ENCODE measurements at regions not wholly inside any gene's neighbourhood (a gene's known extent, or its start where the extent isn't known, plus 50 kb on each side); places are given as distances from the start of the nearest gene placed in this dataset.

GRCh38 chr16:86249631-86250030 lies 260.7 kb upstream of the FOXF1 start:
- DNase-seq, result no peak
- Histone ChIP-seq H3K27me3 (ENCODE audit: control insufficient read depth in 1 of 2, insufficient read depth in 2 of 2, low read length in 1 of 2) (no peaks in the 10 kb centered on the region), H3K4me1 (ENCODE audit: control insufficient read depth in 1 of 2, insufficient read depth in 2 of 2, low read length in 2 of 2) (no peaks in the 10 kb centered on the region), H3K9me3 (ENCODE audit: control insufficient read depth, low read length) (peaks cover 2% of the 10 kb centered on the region), H3K27ac (ENCODE audit: low read depth in 1 of 2, low read length in 2 of 2) (no peak overlapping the region), H3K4me3 (ENCODE audit: low read length in 2 of 2) (no peak overlapping the region), H3K36me3 (ENCODE audit: control insufficient read depth in 1 of 2, insufficient read depth in 2 of 2, low read length in 1 of 2) (no peaks in the 10 kb centered on the region)
- WGBS, 2 donors, result 84 to 85% methylated on average over 6 of the region's 6 CpGs
- intact Hi-C loops (cut with DNase I), result no loop called here
- ATAC-seq (ENCODE audit: low FRiP score), result no peak

GRCh38 chr16:86251682-86252081 lies 258.6 kb upstream of the FOXF1 start:
- no peak for DNase-seq
- Histone ChIP-seq H3K27me3 (ENCODE audit: control insufficient read depth in 1 of 2, insufficient read depth in 2 of 2, low read length in 1 of 2) (peaks cover 0 to 2% of the 10 kb centered on the region in 2 donors), H3K36me3 (ENCODE audit: control insufficient read depth in 1 of 2, insufficient read depth in 2 of 2, low read length in 1 of 2) (no peaks in the 10 kb centered on the region), H3K9me3 (ENCODE audit: control insufficient read depth, low read length) (peaks cover 7% of the 10 kb centered on the region), H3K4me3 (ENCODE audit: low read length in 2 of 2) (no peak overlapping the region), H3K4me1 (ENCODE audit: control insufficient read depth in 1 of 2, insufficient read depth in 2 of 2, low read length in 2 of 2) (no peaks in the 10 kb centered on the region), H3K27ac (ENCODE audit: low read depth in 1 of 2, low read length in 2 of 2) (no peak overlapping the region)
- intact Hi-C loops (cut with DNase I), result no loop called here
- 58 to 72% methylated on average over 9 of the region's 9 CpGs for WGBS, 2 donors
- no peak for ATAC-seq (ENCODE audit: low FRiP score)

GRCh38 chr16:86252596-86252995 lies 257.7 kb upstream of the FOXF1 start:
- peaks cover 9% of the 10 kb centered on the region for H3K9me3 ChIP-seq (ENCODE audit: control insufficient read depth, low read length)
- DNase-seq, result no peak
- H3K4me1 ChIP-seq (ENCODE audit: control insufficient read depth in 1 of 2, insufficient read depth in 2 of 2, low read length in 2 of 2), result no peaks in the 10 kb centered on the region
- peaks cover 0 to 2% of the 10 kb centered on the region in 2 donors for H3K27me3 ChIP-seq (ENCODE audit: control insufficient read depth in 1 of 2, insufficient read depth in 2 of 2, low read length in 1 of 2)
- ATAC-seq (ENCODE audit: low FRiP score), result no peak
- WGBS, 2 donors, result 30 to 31% methylated on average over 6 of the region's 6 CpGs
- no peak overlapping the region for H3K27ac ChIP-seq (ENCODE audit: low read depth in 1 of 2, low read length in 2 of 2)
- intact Hi-C loops (cut with DNase I), result no loop called here
- no peaks in the 10 kb centered on the region for H3K36me3 ChIP-seq (ENCODE audit: control insufficient read depth in 1 of 2, insufficient read depth in 2 of 2, low read length in 1 of 2)
- H3K4me3 ChIP-seq (ENCODE audit: low read length in 2 of 2), result no peak overlapping the region

GRCh38 chr16:86255966-86256365 lies 254.4 kb upstream of the FOXF1 start:
- ATAC-seq (ENCODE audit: low FRiP score) (no peak), DNase-seq (no peak)
- Histone ChIP-seq H3K9me3 (ENCODE audit: control insufficient read depth, low read length) (peaks cover 10% of the 10 kb centered on the region), H3K4me1 (ENCODE audit: control insufficient read depth in 1 of 2, insufficient read depth in 2 of 2, low read length in 2 of 2) (no peaks in the 10 kb centered on the region), H3K27me3 (ENCODE audit: control insufficient read depth in 1 of 2, insufficient read depth in 2 of 2, low read length in 1 of 2) (peaks cover 0 to 4% of the 10 kb centered on the region in 2 donors), H3K4me3 (ENCODE audit: low read length in 2 of 2) (no peak overlapping the region), H3K27ac (ENCODE audit: low read depth in 1 of 2, low read length in 2 of 2) (no peak overlapping the region), H3K36me3 (ENCODE audit: control insufficient read depth in 1 of 2, insufficient read depth in 2 of 2, low read length in 1 of 2) (no peaks in the 10 kb centered on the region)
- intact Hi-C loops (cut with DNase I), result no loop called here

- WGBS, 2 donors, result 73 to 79% methylated on average over 3 of the region's 3 CpGs
- Histone ChIP-seq H3K4me3 (ENCODE audit: low read length in 2 of 2) (no peak overlapping the region), H3K4me1 (ENCODE audit: control insufficient read depth in 1 of 2, insufficient read depth in 2 of 2, low read length in 2 of 2) (no peaks in the 10 kb centered on the region), H3K36me3 (ENCODE audit: control insufficient read depth in 1 of 2, insufficient read depth in 2 of 2, low read length in 1 of 2) (no peaks in the 10 kb centered on the region), H3K9me3 (ENCODE audit: control insufficient read depth, low read length) (peaks cover 10% of the 10 kb centered on the region), H3K27me3 (ENCODE audit: control insufficient read depth in 1 of 2, insufficient read depth in 2 of 2, low read length in 1 of 2) (peaks cover 0 to 4% of the 10 kb centered on the region in 2 donors), H3K27ac (ENCODE audit: low read depth in 1 of 2, low read length in 2 of 2) (no peak overlapping the region)
- no peak for ATAC-seq (ENCODE audit: low FRiP score)
- no peak for DNase-seq
- intact Hi-C loops (cut with DNase I), result no loop called here
Observed at GRCh38 chr16:86256995-86257394, 253.3 kb upstream of the FOXF1 start.

GRCh38 chr16:86257546-86257945 lies 252.8 kb upstream of the FOXF1 start:
- DNase-seq (no peak), ATAC-seq (ENCODE audit: low FRiP score) (no peak)
- no peaks in the 10 kb centered on the region for H3K36me3 ChIP-seq (ENCODE audit: control insufficient read depth in 1 of 2, insufficient read depth in 2 of 2, low read length in 1 of 2)
- H3K9me3 ChIP-seq (ENCODE audit: control insufficient read depth, low read length), result peaks cover 10% of the 10 kb centered on the region
- intact Hi-C loops (cut with DNase I), result no loop called here
- WGBS, 2 donors, result 75 to 85% methylated on average over 5 of the region's 5 CpGs
- no peak overlapping the region for H3K4me3 ChIP-seq (ENCODE audit: low read length in 2 of 2)
- H3K27ac ChIP-seq (ENCODE audit: low read depth in 1 of 2, low read length in 2 of 2), result no peak overlapping the region
- no peaks in the 10 kb centered on the region for H3K4me1 ChIP-seq (ENCODE audit: control insufficient read depth in 1 of 2, insufficient read depth in 2 of 2, low read length in 2 of 2)
- H3K27me3 ChIP-seq (ENCODE audit: control insufficient read depth in 1 of 2, insufficient read depth in 2 of 2, low read length in 1 of 2), result peaks cover 0 to 4% of the 10 kb centered on the region in 2 donors

- Histone ChIP-seq H3K4me3 (ENCODE audit: low read length in 2 of 2) (no peak overlapping the region), H3K27me3 (ENCODE audit: control insufficient read depth in 1 of 2, insufficient read depth in 2 of 2, low read length in 1 of 2) (peaks cover 0 to 4% of the 10 kb centered on the region in 2 donors), H3K36me3 (ENCODE audit: control insufficient read depth in 1 of 2, insufficient read depth in 2 of 2, low read length in 1 of 2) (no peaks in the 10 kb centered on the region), H3K4me1 (ENCODE audit: control insufficient read depth in 1 of 2, insufficient read depth in 2 of 2, low read length in 2 of 2) (no peaks in the 10 kb centered on the region), H3K27ac (ENCODE audit: low read depth in 1 of 2, low read length in 2 of 2) (no peak overlapping the region), H3K9me3 (ENCODE audit: control insufficient read depth, low read length) (peaks cover 10% of the 10 kb centered on the region)
- intact Hi-C loops (cut with DNase I), result no loop called here
- ATAC-seq (ENCODE audit: low FRiP score), result no peak
- 47 to 60% methylated on average over 3 of the region's 3 CpGs for WGBS, 2 donors
- DNase-seq, result no peak
Observed at GRCh38 chr16:86258713-86259112, 251.6 kb upstream of the FOXF1 start.

- intact Hi-C loops (cut with DNase I), result no loop called here
- no peaks in the 10 kb centered on the region for H3K4me1 ChIP-seq (ENCODE audit: control insufficient read depth in 1 of 2, insufficient read depth in 2 of 2, low read length in 2 of 2)
- peaks cover 10% of the 10 kb centered on the region for H3K9me3 ChIP-seq (ENCODE audit: control insufficient read depth, low read length)
- no peaks in the 10 kb centered on the region for H3K36me3 ChIP-seq (ENCODE audit: control insufficient read depth in 1 of 2, insufficient read depth in 2 of 2, low read length in 1 of 2)
- no peak overlapping the region for H3K4me3 ChIP-seq (ENCODE audit: low read length in 2 of 2)
- no peak for DNase-seq
- H3K27me3 ChIP-seq (ENCODE audit: control insufficient read depth in 1 of 2, insufficient read depth in 2 of 2, low read length in 1 of 2), result peaks cover 0 to 4% of the 10 kb centered on the region in 2 donors
- ATAC-seq (ENCODE audit: low FRiP score), result no peak
- WGBS, 2 donors, result 75 to 81% methylated on average over 4 of the region's 4 CpGs
- no peak overlapping the region for H3K27ac ChIP-seq (ENCODE audit: low read depth in 1 of 2, low read length in 2 of 2)
Observed at GRCh38 chr16:86259499-86259898, 250.8 kb upstream of the FOXF1 start.

- 80 to 84% methylated on average over 2 of the region's 2 CpGs for WGBS, 2 donors
- H3K4me3 ChIP-seq (ENCODE audit: low read length in 2 of 2), result no peak overlapping the region
Observed at GRCh38 chr16:86261379-86261778, 248.9 kb upstream of the FOXF1 start.

More at GRCh38 chr16:86261379-86261778, 248.9 kb upstream of the FOXF1 start:
- no peak for DNase-seq
- no peak overlapping the region for H3K27ac ChIP-seq (ENCODE audit: low read depth in 1 of 2, low read length in 2 of 2)
- ATAC-seq (ENCODE audit: low FRiP score), result no peak
- no peaks in the 10 kb centered on the region for H3K4me1 ChIP-seq (ENCODE audit: control insufficient read depth in 1 of 2, insufficient read depth in 2 of 2, low read length in 2 of 2)
- peaks cover 0 to 2% of the 10 kb centered on the region in 2 donors for H3K27me3 ChIP-seq (ENCODE audit: control insufficient read depth in 1 of 2, insufficient read depth in 2 of 2, low read length in 1 of 2)
- H3K9me3 ChIP-seq (ENCODE audit: control insufficient read depth, low read length), result peaks cover 7% of the 10 kb centered on the region
- intact Hi-C loops (cut with DNase I), result no loop called here
- H3K36me3 ChIP-seq (ENCODE audit: control insufficient read depth in 1 of 2, insufficient read depth in 2 of 2, low read length in 1 of 2), result no peaks in the 10 kb centered on the region
